ENCODE measurements at regions not wholly inside any gene's neighbourhood (a gene's known extent, or its start where the extent isn't known, plus 50 kb on each side); places are given as distances from the start of the nearest gene placed in this dataset.

DNA sequence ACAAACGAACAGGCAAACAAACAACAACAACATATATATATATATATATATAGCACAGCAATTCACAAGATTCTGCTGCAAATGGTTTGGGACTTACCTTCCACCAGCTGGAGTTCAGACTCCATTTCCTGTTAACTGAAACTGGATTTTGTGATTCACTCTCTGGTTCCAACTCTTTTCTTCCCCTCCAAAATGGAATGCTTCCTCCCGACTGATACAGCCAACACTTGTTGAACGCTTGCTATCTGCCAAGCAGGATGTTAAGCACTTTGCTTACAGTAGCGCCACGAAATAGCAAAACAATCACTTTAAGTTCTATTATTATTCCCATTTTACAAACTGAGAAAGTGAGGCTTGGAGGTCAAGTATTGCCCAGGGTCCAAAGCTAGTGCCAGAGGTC is 116.0 kb upstream of the TMEM132C start:
- TF ChIP-seq, protein P1, sequence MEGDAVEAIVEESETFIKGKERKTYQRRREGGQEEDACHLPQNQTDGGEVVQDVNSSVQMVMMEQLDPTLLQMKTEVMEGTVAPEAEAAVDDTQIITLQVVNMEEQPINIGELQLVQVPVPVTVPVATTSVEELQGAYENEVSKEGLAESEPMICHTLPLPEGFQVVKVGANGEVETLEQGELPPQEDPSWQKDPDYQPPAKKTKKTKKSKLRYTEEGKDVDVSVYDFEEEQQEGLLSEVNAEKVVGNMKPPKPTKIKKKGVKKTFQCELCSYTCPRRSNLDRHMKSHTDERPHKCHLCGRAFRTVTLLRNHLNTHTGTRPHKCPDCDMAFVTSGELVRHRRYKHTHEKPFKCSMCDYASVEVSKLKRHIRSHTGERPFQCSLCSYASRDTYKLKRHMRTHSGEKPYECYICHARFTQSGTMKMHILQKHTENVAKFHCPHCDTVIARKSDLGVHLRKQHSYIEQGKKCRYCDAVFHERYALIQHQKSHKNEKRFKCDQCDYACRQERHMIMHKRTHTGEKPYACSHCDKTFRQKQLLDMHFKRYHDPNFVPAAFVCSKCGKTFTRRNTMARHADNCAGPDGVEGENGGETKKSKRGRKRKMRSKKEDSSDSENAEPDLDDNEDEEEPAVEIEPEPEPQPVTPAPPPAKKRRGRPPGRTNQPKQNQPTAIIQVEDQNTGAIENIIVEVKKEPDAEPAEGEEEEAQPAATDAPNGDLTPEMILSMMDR (conservative IDR thresholded peaks at IDR 0.05; ENCODE audit: low read length) = no peak
- TF ChIP-seq EZH2phosphoT487 (IDR thresholded peaks at IDR 0.05; ENCODE audit: borderline replicate concordance, low read depth, low read length) = no peak
